GM19467 (cell line): ENCODE measurements at regions not wholly inside any gene's neighbourhood (a gene's known extent, or its start where the extent isn't known, plus 50 kb on each side); places are given as distances from the start of the nearest gene placed in this dataset.

ENCODE experiments used
- ATAC-seq: cut with Tn5 transposase; IDR thresholded peaks from one replicate; pipeline ENCODE4 v1.9.1; 2021; ENCODE audit warnings: mild to moderate bottlenecking, moderate library complexity; ENCODE audit not compliant: unreplicated experiment

DNA sequence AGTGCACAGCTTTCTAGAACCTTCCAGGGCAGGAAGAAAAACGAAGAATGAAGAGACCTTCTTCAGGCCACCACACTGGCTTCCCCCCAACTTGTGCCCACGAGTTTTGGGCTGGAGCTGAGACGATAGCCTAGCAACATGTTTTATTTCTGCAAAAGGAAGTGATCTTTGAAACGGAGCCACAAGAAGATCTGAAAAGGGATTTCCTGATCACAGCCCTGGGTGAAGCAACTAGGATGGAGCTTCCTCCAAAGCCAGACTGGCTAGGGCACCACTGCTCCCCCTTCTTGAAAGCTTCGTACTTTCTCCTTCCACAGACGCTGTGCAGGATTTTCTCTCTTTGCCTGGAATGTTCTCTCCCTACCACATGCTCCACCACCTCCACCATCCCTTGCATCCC lies 418.3 kb downstream of the MED13L start:
- ATAC-seq: no peak

DNA sequence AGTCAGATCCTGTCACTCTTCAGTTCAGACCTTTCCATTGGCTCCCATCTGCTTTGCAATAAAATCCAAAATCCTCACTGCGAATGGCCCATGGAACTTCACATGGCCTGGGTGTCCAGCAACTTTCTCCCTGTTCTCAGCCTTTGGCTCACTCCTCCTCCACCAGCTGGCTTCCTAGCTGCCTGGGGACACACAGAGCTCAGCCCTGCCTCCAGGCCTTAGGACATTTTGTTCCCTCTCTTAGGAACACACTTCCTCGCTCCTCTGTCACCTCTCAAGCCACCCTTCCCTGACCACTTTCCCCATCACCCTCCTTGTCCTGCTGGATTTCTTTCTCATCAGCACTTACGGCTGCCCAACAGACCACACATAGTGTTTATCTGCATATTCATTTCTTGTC lies 419.6 kb downstream of the MED13L start:
- ATAC-seq: no peak

DNA sequence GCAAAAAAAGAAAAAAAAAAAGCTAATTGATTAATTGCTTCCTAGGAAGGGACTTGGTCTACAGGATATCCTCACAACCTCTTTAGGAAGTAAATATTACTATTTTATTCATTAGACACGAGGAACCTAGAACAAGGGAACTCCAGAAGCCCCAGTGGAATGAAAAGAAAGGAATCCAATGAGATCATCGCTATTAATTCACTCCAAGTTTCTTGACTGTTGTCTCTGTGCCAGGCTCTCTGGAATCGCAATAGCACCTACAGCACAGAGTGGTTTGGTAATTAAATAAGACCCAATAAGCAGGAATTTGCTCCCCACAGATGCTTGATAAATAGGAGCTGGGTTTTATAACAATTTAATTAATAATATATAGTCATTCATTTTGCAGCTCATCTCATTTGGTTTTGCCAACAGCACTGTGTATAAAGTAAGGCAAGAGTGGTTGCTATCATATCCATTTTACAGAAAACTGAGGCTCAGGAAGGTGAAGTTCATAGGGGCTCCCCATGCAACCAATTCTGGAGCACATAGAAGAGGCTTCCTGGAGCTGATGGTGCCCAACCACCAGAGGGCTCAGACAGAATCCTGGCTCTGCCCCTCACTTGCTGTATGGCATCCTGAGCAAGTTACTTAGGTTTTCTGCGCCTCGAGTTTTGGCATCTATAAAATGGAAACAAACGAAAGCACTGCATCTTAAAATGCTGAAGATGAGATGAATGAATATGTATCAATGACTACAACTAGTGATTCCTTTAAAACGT lies 420.2 kb downstream of the MED13L start:
- no peak for ATAC-seq

DNA sequence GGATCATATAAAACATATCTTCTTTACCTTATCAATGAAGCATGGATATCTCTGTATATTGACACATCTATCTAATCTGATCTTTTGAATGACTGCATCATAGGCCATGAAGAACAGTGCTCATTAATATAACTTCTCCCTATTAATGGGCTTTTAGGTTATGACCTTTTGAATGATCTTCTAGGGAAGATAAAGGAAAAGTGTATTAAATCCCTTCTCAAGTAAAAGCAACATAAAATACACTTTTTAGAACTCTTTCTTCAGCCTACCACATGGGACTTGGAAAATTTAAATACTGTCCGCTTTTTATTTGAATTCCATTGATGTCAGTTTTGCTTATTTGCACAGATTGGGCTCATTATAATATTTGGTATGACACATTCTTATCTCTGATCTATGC lies 425.4 kb downstream of the MED13L start:
- no peak for ATAC-seq

DNA sequence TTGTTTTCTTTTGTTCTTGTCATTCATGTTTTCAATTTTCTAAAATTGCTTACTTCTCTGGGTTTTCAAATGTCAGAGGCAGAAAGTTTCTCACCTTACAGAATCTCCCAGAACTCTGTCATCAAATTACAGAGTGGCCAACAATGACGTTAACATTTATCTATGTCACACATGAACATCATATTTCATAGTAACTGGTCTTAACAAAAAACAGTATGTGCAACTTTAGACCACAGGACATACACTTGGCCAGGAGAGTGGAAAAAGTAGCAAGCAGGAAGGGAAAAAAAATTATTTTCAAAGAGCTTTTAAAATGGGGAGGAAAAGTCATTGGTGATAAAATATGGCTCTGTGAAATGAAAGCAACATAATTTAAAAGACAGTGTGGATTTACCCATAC lies 426.5 kb downstream of the MED13L start:
- no peak for ATAC-seq

DNA sequence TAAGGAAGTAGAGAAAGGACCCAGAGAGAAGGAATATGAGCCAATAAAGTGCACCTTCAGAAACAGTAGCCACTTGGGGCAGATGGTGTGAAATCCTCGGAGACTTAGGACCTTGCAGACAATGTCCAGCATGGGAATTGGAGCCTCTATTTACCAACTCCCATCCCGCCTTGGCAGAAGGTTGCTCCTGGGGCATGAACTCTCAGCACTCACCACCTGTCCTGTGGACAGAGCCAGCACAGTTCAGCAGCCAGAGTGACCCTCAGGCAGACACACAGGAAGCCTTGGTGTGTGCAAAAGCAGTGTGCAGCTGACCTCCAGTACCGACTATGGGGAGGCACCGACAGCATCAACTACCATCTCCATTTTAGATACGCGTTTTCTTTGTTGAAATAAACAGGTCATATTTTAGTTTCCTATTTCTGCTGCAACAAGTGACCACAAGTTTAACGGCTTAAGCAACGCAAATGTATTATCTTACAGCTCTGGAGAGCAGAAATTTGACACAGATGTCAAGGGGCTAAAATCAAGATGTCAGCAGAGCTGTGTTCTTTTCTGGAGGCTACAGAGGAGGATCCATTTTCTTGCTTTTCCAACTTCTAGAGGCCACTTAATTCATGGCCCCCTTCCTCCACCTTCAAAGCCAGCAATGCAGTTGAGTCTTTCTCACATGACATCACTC lies 428.1 kb downstream of the MED13L start:
- ATAC-seq: no peak

DNA sequence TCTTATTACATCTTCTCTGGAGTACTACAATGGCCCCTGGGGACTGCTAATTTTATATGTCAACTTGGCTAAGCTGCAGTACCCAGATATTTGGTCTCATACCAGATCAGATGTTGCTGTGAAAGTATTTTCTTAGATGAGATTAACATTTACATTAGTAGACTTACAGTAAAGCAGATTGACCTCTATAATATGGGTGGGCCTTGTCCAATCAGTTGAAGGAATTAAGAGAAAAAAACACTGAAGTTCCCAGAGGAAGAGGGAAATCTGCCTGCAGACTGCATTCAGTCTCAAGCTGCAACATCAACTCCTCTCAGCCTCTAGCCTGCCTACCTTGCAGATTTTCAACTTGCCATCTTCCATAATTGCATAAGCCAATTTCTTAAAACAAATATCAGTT lies 430.1 kb downstream of the MED13L start:
- ATAC-seq: no peak

DNA sequence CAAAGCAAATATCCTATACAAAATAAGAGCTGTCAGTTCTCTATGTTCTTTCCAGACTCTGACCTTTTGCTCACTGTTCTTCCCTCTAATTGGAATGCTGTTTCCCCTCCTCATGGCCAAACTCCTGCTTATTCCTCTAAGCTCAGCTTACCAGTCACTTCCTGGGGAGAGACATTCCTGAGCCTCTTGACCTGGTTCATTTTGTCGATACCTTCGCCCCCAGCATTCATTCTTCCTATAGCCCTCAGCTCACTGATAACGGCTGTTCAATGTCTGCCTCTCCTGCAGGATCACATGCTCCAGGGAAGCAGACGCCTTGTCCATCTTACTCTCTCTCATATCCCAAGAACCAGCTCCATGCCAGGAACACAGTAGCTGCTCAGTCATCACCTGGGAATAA lies 431.0 kb downstream of the MED13L start:
- no peak for ATAC-seq

DNA sequence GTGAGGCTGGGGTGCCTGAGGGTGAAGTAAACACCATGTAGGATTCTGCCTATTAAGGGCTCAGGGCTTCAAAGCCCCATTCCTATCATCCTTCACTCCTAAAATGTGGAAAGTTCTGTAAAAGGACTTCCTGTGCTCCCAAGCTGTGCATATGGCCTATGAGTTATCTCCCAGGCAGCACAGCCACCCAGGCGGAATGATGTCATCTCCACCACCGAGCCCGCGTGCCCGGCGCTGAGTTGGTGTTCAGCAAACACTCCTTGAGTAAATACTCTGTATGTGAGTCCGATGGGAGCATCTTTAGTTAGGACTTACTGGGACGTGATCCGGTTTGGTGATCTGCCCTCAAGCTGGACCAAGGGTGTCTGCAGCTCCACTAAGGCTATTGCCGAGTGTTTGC lies 437.3 kb downstream of the MED13L start:
- no peak for ATAC-seq

DNA sequence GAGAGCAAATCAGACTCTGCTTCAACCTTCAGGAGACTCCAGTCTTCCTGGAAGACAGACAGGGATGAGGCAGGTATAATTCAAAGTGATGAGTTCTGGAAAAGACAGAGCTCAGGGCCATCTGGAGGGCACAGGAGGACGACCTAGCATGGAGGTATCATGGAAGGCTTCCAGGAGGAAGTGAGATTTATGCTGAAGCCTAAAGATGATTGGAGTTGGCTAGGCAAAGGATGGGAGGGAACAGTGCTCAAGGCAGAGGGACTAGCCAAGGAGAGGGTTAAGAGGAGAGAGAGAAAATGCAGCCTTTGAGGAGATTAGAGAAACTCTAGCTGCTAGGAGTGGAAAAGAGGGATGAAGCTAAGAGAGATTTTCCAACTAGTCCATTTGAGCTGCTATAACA lies 438.5 kb downstream of the MED13L start:
- no peak for ATAC-seq

DNA sequence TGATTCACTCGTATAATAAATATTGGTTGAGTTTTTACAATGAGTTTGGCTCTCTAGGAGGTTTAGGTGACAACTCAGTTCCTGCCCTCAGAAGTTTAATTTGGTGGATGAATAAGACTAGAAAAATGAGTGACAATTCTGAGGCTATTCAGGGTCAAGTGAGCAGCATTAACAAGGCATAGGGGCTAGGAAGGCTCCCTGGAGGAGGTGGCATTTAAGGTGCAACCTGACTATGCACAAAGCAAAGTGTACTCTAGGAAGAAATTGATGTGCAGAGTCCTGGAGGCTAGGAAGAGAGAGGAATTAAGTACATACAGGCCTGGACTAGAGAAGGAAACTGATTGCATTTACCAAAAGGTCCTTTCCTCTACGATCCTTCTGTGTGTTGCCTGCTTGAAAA lies 440.3 kb downstream of the MED13L start:
- ATAC-seq: no peak

DNA sequence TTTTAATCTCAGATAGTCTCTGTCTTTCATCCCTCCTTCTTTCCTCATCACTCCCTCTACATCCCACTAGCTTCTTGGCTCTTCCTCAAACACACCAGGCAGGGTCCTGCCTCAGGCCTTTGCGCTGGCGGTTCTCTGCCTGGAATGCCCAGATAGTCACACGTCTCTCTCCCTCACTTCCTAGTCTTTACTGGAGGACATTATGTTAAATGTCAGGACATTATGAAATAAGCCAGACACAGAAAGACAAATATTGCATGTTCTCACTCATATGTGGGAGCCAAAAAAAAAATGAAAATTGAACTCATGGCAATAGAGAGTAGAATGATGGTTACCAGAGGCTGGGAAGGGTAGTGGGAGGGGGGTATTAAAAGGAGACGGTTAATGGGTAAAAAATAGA lies 442.0 kb downstream of the MED13L start:
- ATAC-seq: no peak

DNA sequence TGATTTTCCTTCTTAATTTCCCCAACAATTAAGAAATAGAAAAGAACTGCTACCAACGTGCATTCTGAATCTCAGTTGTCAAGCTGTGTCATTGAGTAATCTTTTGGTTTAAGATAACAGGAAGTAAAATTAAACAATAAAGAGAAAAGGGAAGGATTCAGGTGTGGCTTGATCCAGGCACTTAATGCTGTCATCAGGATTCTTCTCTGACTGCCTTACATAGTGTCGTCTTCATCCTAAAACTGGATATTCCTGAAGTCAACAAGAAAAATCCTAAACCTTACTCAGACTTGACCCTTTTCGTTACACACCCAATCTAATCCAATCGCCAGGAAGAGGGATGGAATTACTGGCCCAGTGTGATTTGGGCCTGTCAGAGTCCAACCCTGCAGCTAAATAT lies 443.8 kb downstream of the MED13L start:
- ATAC-seq: no peak

DNA sequence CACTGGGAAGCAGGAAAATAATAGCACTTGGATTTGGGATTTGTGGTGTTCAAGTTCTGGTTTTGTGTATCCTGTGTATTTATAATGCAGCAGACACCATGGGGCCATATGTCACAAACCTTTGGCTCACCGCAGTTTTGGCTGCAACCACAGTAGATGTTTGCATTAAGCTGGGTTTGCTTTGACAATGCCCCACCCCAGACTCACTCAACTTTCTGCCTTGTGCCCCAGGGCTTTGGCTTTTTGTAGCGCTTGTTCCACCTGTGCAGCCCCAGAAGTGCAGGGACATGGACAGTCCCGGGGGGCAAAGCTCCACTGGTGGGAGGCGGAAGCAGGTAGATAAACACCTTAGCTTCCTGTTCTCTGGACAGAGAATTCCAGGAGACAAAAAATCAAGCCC lies 446.9 kb downstream of the MED13L start:
- ATAC-seq: no peak

DNA sequence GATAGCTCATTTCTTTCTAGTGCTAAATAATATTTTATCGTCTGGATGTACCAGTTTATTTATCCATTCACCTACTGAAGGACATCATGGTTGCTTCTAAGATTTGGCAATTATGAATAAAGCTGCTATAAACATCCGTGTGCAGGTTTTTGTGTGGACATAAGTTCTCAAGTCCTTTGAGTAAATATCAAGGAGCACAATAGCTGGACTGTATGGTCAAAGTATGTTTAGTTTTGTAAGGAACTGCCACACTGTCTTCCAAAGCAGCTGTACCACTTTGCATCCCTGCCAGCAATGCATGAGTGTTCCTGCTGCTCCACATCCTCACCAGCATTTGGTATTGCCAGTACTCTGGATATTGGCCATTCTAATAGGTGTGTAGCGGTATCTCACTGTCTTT lies 447.4 kb downstream of the MED13L start:
- ATAC-seq: no peak

DNA sequence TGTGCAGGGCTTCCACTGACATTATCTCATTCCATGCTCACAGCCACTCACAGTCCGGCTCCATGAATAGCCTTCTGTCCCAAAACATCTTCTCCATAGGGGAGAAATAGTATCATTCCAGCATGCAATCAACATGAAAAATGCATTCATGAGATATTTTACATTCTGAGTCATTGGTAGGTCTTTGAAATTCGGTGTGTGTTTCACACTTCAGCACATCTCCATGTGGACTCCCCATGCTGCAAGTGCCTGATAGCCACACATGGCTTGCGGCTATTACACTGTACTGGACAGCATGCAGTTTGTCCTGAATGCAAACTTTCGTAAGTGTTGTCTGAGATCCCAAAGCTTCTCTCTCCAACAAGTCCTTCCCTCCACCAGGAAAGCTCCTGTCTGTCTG lies 449.3 kb downstream of the MED13L start:
- no peak for ATAC-seq

DNA sequence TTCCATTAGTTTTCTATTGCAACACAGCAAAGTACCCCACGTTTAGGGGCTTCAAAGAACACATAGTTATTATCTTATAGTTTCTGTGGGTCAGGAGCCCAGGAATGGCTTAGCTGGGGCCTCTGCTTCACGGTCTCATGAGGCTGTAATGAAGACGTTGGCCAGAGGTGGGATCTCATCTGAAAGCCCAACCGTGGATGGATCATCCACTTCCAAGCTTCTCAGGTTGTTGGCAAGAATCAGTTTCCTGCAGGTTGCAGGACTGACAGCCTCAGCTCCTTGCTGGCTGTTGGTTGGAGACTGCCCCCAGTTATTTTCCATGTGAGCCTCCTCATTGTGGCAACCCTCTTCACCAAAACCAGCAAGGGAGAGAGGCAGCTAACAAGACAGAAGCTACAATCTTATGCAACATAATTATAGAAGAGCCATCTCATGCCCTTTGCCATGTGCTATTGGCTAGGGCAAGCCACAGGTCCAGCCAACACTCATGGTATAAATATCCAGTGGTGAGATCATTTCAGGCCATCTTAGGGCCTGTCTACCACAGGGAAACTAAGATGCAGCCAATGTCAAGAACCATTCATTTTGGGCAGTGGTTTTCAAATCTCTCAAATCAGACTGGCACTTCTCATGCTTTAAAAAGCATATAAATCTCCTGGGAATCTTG lies 452.4 kb downstream of the MED13L start:
- ATAC-seq: no peak

DNA sequence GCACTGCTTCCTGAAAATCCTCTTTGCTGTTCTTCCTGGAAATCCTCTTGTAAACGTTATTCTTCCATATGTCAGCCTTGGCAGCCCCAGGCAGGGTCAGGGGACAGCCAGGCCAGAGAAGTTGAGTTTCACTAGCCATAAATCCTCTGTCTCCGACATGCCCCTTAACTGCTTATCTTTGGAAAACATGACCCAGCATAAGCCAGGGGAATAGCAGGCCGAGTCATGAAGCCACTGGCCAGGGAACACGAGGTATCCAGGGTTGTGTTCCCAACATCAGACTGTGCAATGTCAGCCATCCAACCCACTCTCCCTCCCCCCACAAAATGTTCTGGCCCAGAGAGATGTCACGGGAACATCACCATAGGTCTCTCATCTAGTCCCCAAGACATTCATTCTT lies 453.9 kb downstream of the MED13L start:
- no peak for ATAC-seq

DNA sequence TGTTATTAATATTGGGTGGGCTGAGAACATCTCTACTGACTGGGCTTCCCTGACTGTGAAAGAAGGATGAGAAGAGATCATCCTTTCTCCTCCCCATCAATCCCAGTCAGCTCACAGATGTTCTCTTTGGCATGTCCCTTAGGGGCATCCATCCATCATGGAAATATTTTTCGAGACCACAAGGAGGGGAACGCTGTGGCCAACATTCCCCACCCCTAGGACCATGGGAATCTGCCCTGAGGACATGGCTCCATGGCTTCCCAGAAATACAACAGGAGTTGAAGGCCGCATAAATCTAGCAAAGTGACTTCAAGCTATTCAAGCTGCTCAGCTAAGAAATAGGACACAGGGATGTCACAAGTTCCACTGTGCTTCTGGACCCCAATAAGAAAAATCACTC lies 456.8 kb downstream of the MED13L start:
- no peak for ATAC-seq

DNA sequence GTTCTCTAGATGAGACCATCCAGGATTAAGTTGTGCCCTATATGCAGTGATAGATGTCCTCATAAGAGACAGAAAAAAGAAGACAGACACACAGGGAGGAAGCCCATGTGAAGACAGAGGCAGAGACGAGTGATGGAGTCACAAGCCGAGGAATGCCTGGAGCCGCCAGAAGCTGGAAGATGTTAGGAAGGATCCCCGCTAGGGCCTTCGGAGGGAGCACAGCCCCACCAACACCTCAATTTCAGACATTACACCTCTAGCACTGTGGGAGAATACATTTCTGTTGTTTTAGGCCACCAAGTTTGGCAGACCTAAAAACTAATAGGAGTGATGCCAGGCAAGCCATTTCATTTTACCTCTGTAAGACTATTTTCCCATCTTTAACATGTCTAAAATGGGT lies 458.5 kb downstream of the MED13L start:
- no peak for ATAC-seq

DNA sequence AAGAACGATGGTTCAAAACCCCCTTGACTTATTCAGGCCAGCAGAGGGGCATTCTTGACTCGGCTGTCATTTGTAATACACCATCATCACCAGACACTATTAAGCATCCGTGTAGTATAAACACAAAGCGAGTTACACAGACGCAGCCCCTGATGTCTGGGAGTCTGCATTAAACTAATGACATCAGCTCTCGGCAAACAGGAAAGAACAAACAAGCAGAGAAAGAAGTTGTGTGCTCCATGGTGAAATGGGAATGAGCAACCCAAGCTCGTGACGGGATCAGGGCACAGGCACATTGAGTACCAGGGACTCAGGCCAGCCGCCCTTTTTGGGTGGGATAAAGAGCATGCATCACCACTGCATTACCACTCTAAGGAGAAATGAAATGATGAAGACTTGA lies 460.1 kb downstream of the MED13L start:
- no peak for ATAC-seq

DNA sequence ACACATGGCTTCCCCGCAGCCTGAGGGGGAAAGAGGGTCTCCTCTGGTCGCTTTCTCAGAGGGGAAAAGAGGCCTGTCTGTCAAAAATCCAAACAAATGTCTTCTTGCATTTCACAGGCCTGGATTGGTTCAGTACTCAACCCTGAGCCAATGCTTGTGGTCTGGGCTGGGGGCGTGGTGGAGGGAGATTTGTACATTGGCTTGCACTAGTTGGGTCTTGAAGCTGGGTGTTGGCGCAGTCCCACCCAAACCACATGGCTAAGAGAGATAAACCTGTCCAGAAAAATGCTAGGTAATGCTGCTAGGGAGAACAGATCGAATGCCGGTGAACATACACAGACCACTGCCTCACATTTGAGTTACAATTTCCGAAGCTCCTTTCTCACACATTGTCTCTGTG lies 461.6 kb downstream of the MED13L start:
- ATAC-seq: no peak
